ENCODE measurements at regions not wholly inside any gene's neighbourhood (a gene's known extent, or its start where the extent isn't known, plus 50 kb on each side); places are given as distances from the start of the nearest gene placed in this dataset.

DNA sequence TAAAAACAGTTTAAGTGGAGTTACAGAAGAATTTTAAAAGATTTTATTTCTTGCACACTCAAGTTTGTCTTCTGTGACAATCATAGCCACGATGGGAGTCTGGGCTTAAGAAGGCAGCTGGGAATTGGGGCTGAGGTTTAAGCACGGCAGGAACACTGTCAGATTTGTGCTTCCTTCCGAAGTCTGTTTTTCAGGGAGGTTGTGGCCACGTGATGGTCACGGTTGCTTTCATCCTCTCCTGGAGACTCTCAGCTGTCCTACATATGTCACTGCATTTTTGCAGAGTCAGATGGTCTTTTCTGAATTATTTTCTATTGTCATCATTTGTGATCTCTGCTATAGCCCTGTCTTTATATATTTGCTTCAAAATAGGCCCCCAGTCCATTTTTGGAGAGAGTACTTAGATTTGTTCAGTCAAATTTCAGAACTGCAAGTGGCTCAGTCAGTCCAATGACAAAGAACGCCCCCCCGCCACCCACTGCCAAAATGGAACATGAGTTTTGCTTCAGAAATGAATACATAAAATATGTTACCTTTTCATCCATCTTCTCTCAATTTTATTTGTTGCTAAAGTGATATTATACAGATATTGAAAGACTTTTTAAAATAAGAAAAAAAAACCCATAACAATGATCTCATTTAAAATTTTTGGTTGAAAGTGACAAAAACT is 111.8 kb upstream of the ZFP64 start (continued):
- TF ChIP-seq, protein P1, sequence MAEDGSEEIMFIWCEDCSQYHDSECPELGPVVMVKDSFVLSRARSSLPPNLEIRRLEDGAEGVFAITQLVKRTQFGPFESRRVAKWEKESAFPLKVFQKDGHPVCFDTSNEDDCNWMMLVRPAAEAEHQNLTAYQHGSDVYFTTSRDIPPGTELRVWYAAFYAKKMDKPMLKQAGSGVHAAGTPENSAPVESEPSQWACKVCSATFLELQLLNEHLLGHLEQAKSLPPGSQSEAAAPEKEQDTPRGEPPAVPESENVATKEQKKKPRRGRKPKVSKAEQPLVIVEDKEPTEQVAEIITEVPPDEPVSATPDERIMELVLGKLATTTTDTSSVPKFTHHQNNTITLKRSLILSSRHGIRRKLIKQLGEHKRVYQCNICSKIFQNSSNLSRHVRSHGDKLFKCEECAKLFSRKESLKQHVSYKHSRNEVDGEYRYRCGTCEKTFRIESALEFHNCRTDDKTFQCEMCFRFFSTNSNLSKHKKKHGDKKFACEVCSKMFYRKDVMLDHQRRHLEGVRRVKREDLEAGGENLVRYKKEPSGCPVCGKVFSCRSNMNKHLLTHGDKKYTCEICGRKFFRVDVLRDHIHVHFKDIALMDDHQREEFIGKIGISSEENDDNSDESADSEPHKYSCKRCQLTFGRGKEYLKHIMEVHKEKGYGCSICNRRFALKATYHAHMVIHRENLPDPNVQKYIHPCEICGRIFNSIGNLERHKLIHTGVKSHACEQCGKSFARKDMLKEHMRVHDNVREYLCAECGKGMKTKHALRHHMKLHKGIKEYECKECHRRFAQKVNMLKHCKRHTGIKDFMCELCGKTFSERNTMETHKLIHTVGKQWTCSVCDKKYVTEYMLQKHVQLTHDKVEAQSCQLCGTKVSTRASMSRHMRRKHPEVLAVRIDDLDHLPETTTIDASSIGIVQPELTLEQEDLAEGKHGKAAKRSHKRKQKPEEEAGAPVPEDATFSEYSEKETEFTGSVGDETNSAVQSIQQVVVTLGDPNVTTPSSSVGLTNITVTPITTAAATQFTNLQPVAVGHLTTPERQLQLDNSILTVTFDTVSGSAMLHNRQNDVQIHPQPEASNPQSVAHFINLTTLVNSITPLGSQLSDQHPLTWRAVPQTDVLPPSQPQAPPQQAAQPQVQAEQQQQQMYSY (CRISPR knock-in tag; IDR thresholded peaks at IDR 0.05), result no peak

DNA sequence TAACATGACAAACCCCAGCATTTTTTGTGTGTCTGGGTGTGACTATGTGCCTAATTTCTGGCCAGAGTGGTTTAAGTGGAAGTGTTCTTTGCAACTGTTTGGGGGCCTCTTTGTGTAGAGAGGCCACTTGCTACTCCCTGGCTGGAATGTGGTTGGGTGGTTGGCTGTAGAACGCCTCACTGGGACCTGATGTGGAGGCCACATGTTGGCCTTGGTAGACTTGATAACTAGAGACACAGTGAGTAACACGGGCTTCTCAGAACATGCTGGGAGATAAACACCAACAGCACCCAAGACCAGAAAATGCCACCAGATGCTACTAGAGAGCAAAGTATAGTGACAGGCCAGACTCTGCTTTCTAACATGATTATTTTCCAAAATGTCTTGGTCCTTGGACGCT is 111.2 kb upstream of the ZFP64 start:
- WGBS (ENCODE audit: low lambda C conversion rate), result 4% methylated on average over 3 of the region's 3 CpGs
- in situ Hi-C loops (cut with HindIII; ENCODE audit: extremely low pct_ligation_motif_present, low pct_unique_long_range_greater_than_20kb), result no loop called here
- TF ChIP-seq, protein P2, sequence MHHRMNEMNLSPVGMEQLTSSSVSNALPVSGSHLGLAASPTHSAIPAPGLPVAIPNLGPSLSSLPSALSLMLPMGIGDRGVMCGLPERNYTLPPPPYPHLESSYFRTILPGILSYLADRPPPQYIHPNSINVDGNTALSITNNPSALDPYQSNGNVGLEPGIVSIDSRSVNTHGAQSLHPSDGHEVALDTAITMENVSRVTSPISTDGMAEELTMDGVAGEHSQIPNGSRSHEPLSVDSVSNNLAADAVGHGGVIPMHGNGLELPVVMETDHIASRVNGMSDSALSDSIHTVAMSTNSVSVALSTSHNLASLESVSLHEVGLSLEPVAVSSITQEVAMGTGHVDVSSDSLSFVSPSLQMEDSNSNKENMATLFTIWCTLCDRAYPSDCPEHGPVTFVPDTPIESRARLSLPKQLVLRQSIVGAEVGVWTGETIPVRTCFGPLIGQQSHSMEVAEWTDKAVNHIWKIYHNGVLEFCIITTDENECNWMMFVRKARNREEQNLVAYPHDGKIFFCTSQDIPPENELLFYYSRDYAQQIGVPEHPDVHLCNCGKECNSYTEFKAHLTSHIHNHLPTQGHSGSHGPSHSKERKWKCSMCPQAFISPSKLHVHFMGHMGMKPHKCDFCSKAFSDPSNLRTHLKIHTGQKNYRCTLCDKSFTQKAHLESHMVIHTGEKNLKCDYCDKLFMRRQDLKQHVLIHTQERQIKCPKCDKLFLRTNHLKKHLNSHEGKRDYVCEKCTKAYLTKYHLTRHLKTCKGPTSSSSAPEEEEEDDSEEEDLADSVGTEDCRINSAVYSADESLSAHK (CRISPR knock-in tag; IDR thresholded peaks at IDR 0.05; ENCODE audit: borderline replicate concordance), result no peak
- TF ChIP-seq ZFY (CRISPR knock-in tag; IDR thresholded peaks at IDR 0.05) (no peak), ZFP41 (CRISPR knock-in tag; IDR thresholded peaks at IDR 0.05; ENCODE audit: borderline replicate concordance) (no peak), ZNF770 (CRISPR knock-in tag; IDR thresholded peaks at IDR 0.05) (no peak), HES4 (CRISPR knock-in tag; IDR thresholded peaks at IDR 0.05; ENCODE audit: borderline replicate concordance) (no peak), THRA (CRISPR knock-in tag; IDR thresholded peaks at IDR 0.05; ENCODE audit: borderline replicate concordance) (no peak), ZBTB42 (CRISPR knock-in tag; IDR thresholded peaks at IDR 0.05) (no peak), IKZF5 (CRISPR knock-in tag; IDR thresholded peaks at IDR 0.05) (no peak)
- TF ChIP-seq, protein P3, sequence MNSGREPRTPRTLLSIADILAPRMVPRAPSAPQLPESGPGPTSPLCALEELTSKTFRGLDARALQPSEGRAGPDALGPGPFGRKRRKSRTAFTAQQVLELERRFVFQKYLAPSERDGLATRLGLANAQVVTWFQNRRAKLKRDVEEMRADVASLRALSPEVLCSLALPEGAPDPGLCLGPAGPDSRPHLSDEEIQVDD (CRISPR knock-in tag; IDR thresholded peaks at IDR 0.05; ENCODE audit: borderline replicate concordance), result no peak

More for the DNA sequence above, 111.2 kb upstream of the ZFP64 start:
- intact Hi-C loops (cut with micrococcal nuclease; ENCODE audit: unreplicated experiment), result no loop called here
- H3K27me3 ChIP-seq (ENCODE audit: control insufficient read depth in 1 of 2, insufficient read depth in 2 of 2, low read length in 2 of 2), result peaks cover 0 to 3% of the 10 kb centered on the region in 2 experiments; a peak in 1 of 5 replicates
- no peaks in the 10 kb centered on the region for H3K36me3 ChIP-seq (replicated peaks in 1 of 2; ENCODE audit: control insufficient read depth in 1 of 2, insufficient read depth in 2 of 2, low read length in 2 of 2)
- H4K20me1 ChIP-seq (ENCODE audit: insufficient read depth, low read length), result no peaks in the 10 kb centered on the region
- no peak overlapping the region for H2AFZ ChIP-seq (ENCODE audit: low read length)
- no peak overlapping the region for H3K9ac ChIP-seq (ENCODE audit: insufficient read depth, low read depth, low read length)
- FAIRE-seq (no peak), ATAC-seq (no peak), DNase-seq (ENCODE audit: low spot score) (no peak)
- no peaks in the 10 kb centered on the region for H3K9me3 ChIP-seq (ENCODE audit: low read length)
- no peak overlapping the region for H3K4me3 ChIP-seq (replicated peaks in 1 of 3; ENCODE audit: insufficient read depth in 1 of 3, low read depth in 2 of 3, low read length in 3 of 3)
- H3K4me1 ChIP-seq (ENCODE audit: insufficient read depth, low read length), result no peaks in the 10 kb centered on the region
- BruUV-seq (replicated peaks), result no TSS peak
- no peaks in the 10 kb centered on the region for H3K79me2 ChIP-seq (ENCODE audit: insufficient read depth, low read length)
- no peak overlapping the region for H3K4me2 ChIP-seq (ENCODE audit: low read depth, low read length)
- ChIA-PET CTCF (ENCODE audit: low intra/inter-chr PET ratio, low total read pairs) (no interaction called here), POLR2A (no interaction called here)
- H3K27ac ChIP-seq (ENCODE audit: extremely low read length, insufficient read depth, low read length), result no peak overlapping the region
